HEK293 (cell line): ENCODE measurements at regions not wholly inside any gene's neighbourhood (a gene's known extent, or its start where the extent isn't known, plus 50 kb on each side); places are given as distances from the start of the nearest gene placed in this dataset.
"Not testable (repeated sequence)": the region's sequence is repeated elsewhere in the genome, so short reads cannot be mapped to it uniquely, and the experiment has no call there.

Experiments used
- CTCF ChIA-PET: fragments of 350-600 bp; formaldehyde crosslinking; extraction: SDS; loops from one replicate; lab custom pipeline; 2021; ENCODE audit warnings: antibody characterized with exemption; lab: Yijun Ruan, JAX
- POLR2A ChIA-PET: fragments of 300-600 bp; formaldehyde crosslinking; extraction: SDS; loops from one replicate; lab custom pipeline; 2020; ENCODE audit warnings: antibody characterized with exemption, inconsistent platforms; lab: Yijun Ruan, JAX
- H3K27ac ChIP-seq: fragments of 200-500 bp; sonication (Bioruptor generic); 2 replicates; pipeline ENCODE4 v1.5.1; 2014; ENCODE audit warnings: low read depth, low read length, control low read depth, inconsistent platforms; ENCODE audit errors: extremely low read depth
- H3K36me3 ChIP-seq, 2 experiments: fragments of 200-500 bp in 1 of 2; sonication (Bioruptor generic) in 1 of 2; 1 replicate in 1 of 2; 2 replicates in 1 of 2; pipeline ENCODE4 v1.5.1; 2014 to 2017; ENCODE audit warnings: inconsistent platforms in 2 of 2, low read length in 2 of 2; ENCODE audit not compliant: control insufficient read depth in 2 of 2, insufficient read depth in 1 of 2
- H3K4me1 ChIP-seq: fragments of 200-500 bp; sonication (Bioruptor generic); 2 replicates; pipeline ENCODE4 v1.5.1; 2014; ENCODE audit warnings: mild to moderate bottlenecking, low read length, inconsistent platforms; ENCODE audit not compliant: control insufficient read depth, insufficient read depth
- H3K4me3 ChIP-seq: 2 replicates; pipeline ENCODE4 v1.5.1; 2011; ENCODE audit warnings: low read depth, mild to moderate bottlenecking, control low read depth, low read length, moderate library complexity
- H3K9me3 ChIP-seq: fragments of 200-500 bp; sonication (Bioruptor generic); 2 replicates; pipeline ENCODE4 v1.5.1; 2014; ENCODE audit warnings: low read depth, low read length, inconsistent platforms; ENCODE audit not compliant: control insufficient read depth, insufficient read depth
- BCL11B ChIP-seq: fragments of 450-650 bp; formaldehyde crosslinking; IDR thresholded peaks from 2 replicates; pipeline ENCODE4 v1.5.1; 2016; ENCODE audit warnings: low read depth, missing biosample characterization, missing genetic modification characterization
- KLF1 ChIP-seq: fragments of 450-650 bp; formaldehyde crosslinking; IDR thresholded peaks from 2 replicates; pipeline ENCODE4 v1.5.1; 2016; ENCODE audit warnings: missing biosample characterization, missing genetic modification characterization
- KLF7 ChIP-seq: fragments of 450-650 bp; formaldehyde crosslinking; IDR thresholded peaks from 2 replicates; pipeline ENCODE4 v1.5.1; 2016; ENCODE audit warnings: missing biosample characterization, missing genetic modification characterization, borderline replicate concordance
- PRDM4 ChIP-seq: fragments of 450-650 bp; formaldehyde crosslinking; IDR thresholded peaks from 2 replicates; pipeline ENCODE4 v1.5.1; 2017; ENCODE audit warnings: missing biosample characterization, missing genetic modification characterization
- SCRT1 ChIP-seq: fragments of 450-650 bp; formaldehyde crosslinking; IDR thresholded peaks from 2 replicates; pipeline ENCODE4 v1.5.1; 2016; ENCODE audit warnings: missing biosample characterization, missing genetic modification characterization, borderline replicate concordance
- SP2 ChIP-seq: fragments of 450-650 bp; formaldehyde crosslinking; IDR thresholded peaks from 2 replicates; pipeline ENCODE4 v1.5.1; 2016; ENCODE audit warnings: missing biosample characterization, missing genetic modification characterization
- SP3 ChIP-seq: fragments of 450-650 bp; formaldehyde crosslinking; IDR thresholded peaks from 2 replicates; pipeline ENCODE4 v1.5.1; 2016; ENCODE audit warnings: missing biosample characterization, missing genetic modification characterization
- WT1 ChIP-seq: fragments of 450-650 bp; formaldehyde crosslinking; IDR thresholded peaks from 2 replicates; pipeline ENCODE4 v1.5.1; 2016; ENCODE audit warnings: missing biosample characterization, missing genetic modification characterization
- ZFP3 ChIP-seq: fragments of 450-650 bp; formaldehyde crosslinking; IDR thresholded peaks from 2 replicates; pipeline ENCODE4 v1.5.1; 2016; ENCODE audit warnings: low read depth, missing biosample characterization, missing genetic modification characterization
- ZNF138 ChIP-seq: fragments of 450-650 bp; formaldehyde crosslinking; IDR thresholded peaks from 2 replicates; pipeline ENCODE4 v1.5.1; 2016; ENCODE audit warnings: missing biosample characterization, missing genetic modification characterization, borderline replicate concordance
- ZNF169 ChIP-seq: fragments of 450-650 bp; formaldehyde crosslinking; IDR thresholded peaks from 2 replicates; pipeline ENCODE4 v1.5.1; 2016; ENCODE audit warnings: missing biosample characterization, missing genetic modification characterization
- ZNF274 ChIP-seq, 2 experiments: fragments of 200-500 bp in 1 of 2; fragments of 450-650 bp in 1 of 2; sonication (Bioruptor generic) in 1 of 2; formaldehyde crosslinking in 1 of 2; IDR thresholded peaks; 2 replicates each; pipeline versions ENCODE4 v1.5.1 to v1.6.1; 2014 to 2016; ENCODE audit warnings: borderline replicate concordance in 1 of 2, inconsistent platforms in 1 of 2, low read length in 1 of 2, missing biosample characterization in 1 of 2, missing genetic modification characterization in 1 of 2
- ZNF341 ChIP-seq: fragments of 450-650 bp; formaldehyde crosslinking; IDR thresholded peaks from 2 replicates; pipeline ENCODE4; 2016; ENCODE audit warnings: low read depth, missing biosample characterization, missing genetic modification characterization
- ZNF354C ChIP-seq: fragments of 450-650 bp; formaldehyde crosslinking; IDR thresholded peaks from 2 replicates; pipeline ENCODE4 v1.5.1; 2016; ENCODE audit warnings: missing biosample characterization, missing genetic modification characterization, low read depth, borderline replicate concordance
- ZNF391 ChIP-seq: fragments of 450-650 bp; formaldehyde crosslinking; IDR thresholded peaks from 2 replicates; pipeline ENCODE4 v1.5.1; 2016; ENCODE audit warnings: low read depth, missing biosample characterization, missing genetic modification characterization, borderline replicate concordance
- ZNF394 ChIP-seq: fragments of 450-650 bp; formaldehyde crosslinking; IDR thresholded peaks from 2 replicates; pipeline ENCODE4 v1.5.1; 2016; ENCODE audit warnings: missing biosample characterization, missing genetic modification characterization, mild to moderate bottlenecking, moderate library complexity, borderline replicate concordance
- ZNF510 ChIP-seq: fragments of 450-650 bp; formaldehyde crosslinking; IDR thresholded peaks from 2 replicates; pipeline ENCODE4 v1.5.1; 2018; ENCODE audit warnings: mild to moderate bottlenecking, missing genetic modification characterization, missing biosample characterization; ENCODE audit not compliant: insufficient replicate concordance
- ZNF530 ChIP-seq: fragments of 450-650 bp; formaldehyde crosslinking; IDR thresholded peaks from 2 replicates; pipeline ENCODE4 v1.5.1; 2016; ENCODE audit warnings: low read depth, missing biosample characterization, missing genetic modification characterization
- ZNF571 ChIP-seq: fragments of 450-650 bp; formaldehyde crosslinking; IDR thresholded peaks from 2 replicates; pipeline ENCODE4 v1.5.0; 2017; ENCODE audit warnings: missing biosample characterization, missing genetic modification characterization
- ZNF596 ChIP-seq: fragments of 450-650 bp; IDR thresholded peaks from 2 replicates; pipeline ENCODE4 v1.5.0; 2018; ENCODE audit warnings: missing biosample characterization, mild to moderate bottlenecking, missing genetic modification characterization, moderate library complexity
- ZNF621 ChIP-seq: fragments of 450-650 bp; formaldehyde crosslinking; IDR thresholded peaks from 2 replicates; pipeline ENCODE4 v1.5.1; 2017; ENCODE audit warnings: missing biosample characterization, missing genetic modification characterization
- ZNF626 ChIP-seq: fragments of 450-650 bp; sonication (Bioruptor Pico); formaldehyde crosslinking; IDR thresholded peaks from 2 replicates; pipeline ENCODE4 v1.5.1; 2018; ENCODE audit warnings: missing biosample characterization, missing genetic modification characterization, inconsistent platforms
- ZNF645 ChIP-seq: fragments of 450-650 bp; formaldehyde crosslinking; IDR thresholded peaks from 2 replicates; pipeline ENCODE4; 2016; ENCODE audit warnings: missing biosample characterization, missing genetic modification characterization
- ZNF658 ChIP-seq: fragments of 450-650 bp; formaldehyde crosslinking; IDR thresholded peaks from 2 replicates; pipeline ENCODE4; 2016; ENCODE audit warnings: missing biosample characterization, missing genetic modification characterization
- ZNF660 ChIP-seq: fragments of 450-650 bp; IDR thresholded peaks from 2 replicates; pipeline ENCODE4 v1.5.1; 2018; ENCODE audit warnings: missing biosample characterization, mild to moderate bottlenecking, missing genetic modification characterization
- ZNF776 ChIP-seq: fragments of 450-650 bp; formaldehyde crosslinking; IDR thresholded peaks from 2 replicates; pipeline ENCODE4 v1.5.0; 2017; ENCODE audit warnings: missing biosample characterization, missing genetic modification characterization, borderline replicate concordance

- TF ChIP-seq ZNF274 (IDR thresholded peaks at IDR 0.05; ENCODE audit: low read length) (no peak), ZNF274 (tag by site-specific recombination; IDR thresholded peaks at IDR 0.05; ENCODE audit: borderline replicate concordance) (no peak), ZNF776 (no peak), WT1 (no peak), ZNF626 (tag by site-specific recombination) (no peak), ZNF138 (no peak)
These were observed 231.9 kb upstream of the ISX start (continued) for GRCh38 chr22:34834059-34834458.

- H3K4me3 ChIP-seq, CTCF ChIA-PET, H3K27ac ChIP-seq, H3K9me3 ChIP-seq, H3K4me1 ChIP-seq, H3K36me3 ChIP-seq, POLR2A ChIA-PET: not testable (repeated sequence)
These were observed 231.4 kb upstream of the ISX start for GRCh38 chr22:34834541-34834940.

GRCh38 chr22:34841331-34841771, 224.6 kb upstream of the ISX start:
- H3K9me3 ChIP-seq: no peaks in the 10 kb centered on the region
- H3K36me3 ChIP-seq: no peaks in the 10 kb centered on the region
- CTCF ChIA-PET: interaction anchor here (0.7 to 0.9 kb wide), 2 partner anchors 309 to 412 kb away, joined by 3 read pairs; no protein-coding TSS in a partner anchor
- H3K4me3 ChIP-seq: no peak overlapping the region
- H3K4me1 ChIP-seq: no peaks in the 10 kb centered on the region
- no peak overlapping the region for H3K27ac ChIP-seq
- POLR2A ChIA-PET: no interaction called here
- no peak for TF ChIP-seq SP3 (tag by site-specific recombination)

DNA sequence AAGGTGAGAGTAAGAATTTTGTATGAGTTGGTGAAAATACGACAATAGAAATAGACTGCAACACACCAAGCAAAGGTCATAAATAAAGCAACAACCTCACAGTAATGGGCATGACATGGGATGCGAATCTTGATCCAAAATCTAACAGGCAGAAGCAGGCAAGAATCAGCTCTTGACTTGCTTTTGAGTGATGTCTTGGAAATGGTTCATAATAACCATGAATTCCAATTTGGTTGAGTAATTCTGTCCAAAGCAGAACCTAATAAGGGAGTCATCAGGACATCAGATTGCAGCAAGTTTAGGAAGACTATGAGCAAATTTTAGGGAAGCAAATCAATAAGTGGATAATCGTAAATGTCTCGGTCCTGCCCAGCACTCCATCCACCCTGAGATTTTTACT, 224.0 kb upstream of the ISX start:
- H3K4me3 ChIP-seq: no peak overlapping the region
- ChIA-PET CTCF (interaction anchor here (0.7 to 1.2 kb wide), 3 partner anchors 9 to 412 kb away, joined by 3 read pairs; no protein-coding TSS in a partner anchor), POLR2A (no interaction called here)
- no peak overlapping the region for H3K27ac ChIP-seq
- H3K9me3 ChIP-seq: no peaks in the 10 kb centered on the region
- H3K4me1 ChIP-seq: no peaks in the 10 kb centered on the region
- no peaks in the 10 kb centered on the region for H3K36me3 ChIP-seq
- TF ChIP-seq ZNF645 (no peak), SCRT1 (tag by site-specific recombination) (no peak), ZNF660 (tag by site-specific recombination) (no peak), ZFP3 (tag by site-specific recombination) (no peak), PRDM4 (no peak), ZNF596 (tag by site-specific recombination) (no peak), ZNF391 (tag by site-specific recombination) (no peak), ZNF530 (tag by site-specific recombination) (no peak), ZNF510 (tag by site-specific recombination) (no peak), ZNF169 (tag by site-specific recombination) (no peak), KLF1 (tag by site-specific recombination) (no peak), ZNF341 (tag by site-specific recombination) (no peak), ZNF394 (tag by site-specific recombination) (no peak), ZNF621 (tag by site-specific recombination) (no peak), SP2 (no peak), BCL11B (tag by site-specific recombination) (no peak), KLF7 (no peak), ZNF658 (no peak), ZNF354C (tag by site-specific recombination) (no peak), ZNF571 (tag by site-specific recombination) (no peak)
